NCI-H128 (cell line): ENCODE measurements at regions not wholly inside any gene's neighbourhood (a gene's known extent, or its start where the extent isn't known, plus 50 kb on each side); places are given as distances from the start of the nearest gene placed in this dataset.
"Not testable (repeated sequence)": the region's sequence is repeated elsewhere in the genome, so short reads cannot be mapped to it uniquely, and the experiment has no call there.

ENCODE experiments used
- DNase-seq: peaks from one replicate; lab custom pipeline; 2025; ENCODE audit not compliant: unreplicated experiment; lab: John Stamatoyannopoulos, UW

GRCh38 chr3:144502402-144502801 lies 530.8 kb downstream of the DIPK2A start:
- no peak for DNase-seq

GRCh38 chr3:144506375-144506774 lies 534.8 kb downstream of the DIPK2A start:
- DNase-seq = not testable (repeated sequence)

- no peak for DNase-seq
These were observed 539.7 kb downstream of the DIPK2A start for GRCh38 chr3:144511346-144511745.

- no peak for DNase-seq
These were observed 544.4 kb downstream of the DIPK2A start for GRCh38 chr3:144516026-144516425.

GRCh38 chr3:144516589-144516988 lies 545.0 kb downstream of the DIPK2A start:
- DNase-seq = no peak

GRCh38 chr3:144521131-144521530 lies 549.5 kb downstream of the DIPK2A start:
- no peak for DNase-seq

GRCh38 chr3:144522456-144522855 lies 550.8 kb downstream of the DIPK2A start:
- DNase-seq = no peak

GRCh38 chr3:144523396-144523795 lies 551.8 kb downstream of the DIPK2A start:
- no peak for DNase-seq

- no peak for DNase-seq
These were observed 552.9 kb downstream of the DIPK2A start for GRCh38 chr3:144524531-144524930.

- no peak for DNase-seq
These were observed 557.9 kb downstream of the DIPK2A start for GRCh38 chr3:144529566-144529965.

- DNase-seq = no peak
These were observed 573.2 kb downstream of the DIPK2A start for GRCh38 chr3:144544871-144545270.

- no peak for DNase-seq
These were observed 574.9 kb downstream of the DIPK2A start for GRCh38 chr3:144546539-144546938.

- DNase-seq = no peak
These were observed 576.7 kb downstream of the DIPK2A start for GRCh38 chr3:144548346-144548745.

GRCh38 chr3:144549166-144549565 lies 577.5 kb downstream of the DIPK2A start:
- DNase-seq = no peak

GRCh38 chr3:144552346-144553057 lies 580.9 kb downstream of the DIPK2A start:
- no peak for DNase-seq

- no peak for DNase-seq
These were observed 581.7 kb downstream of the DIPK2A start for GRCh38 chr3:144553301-144553700.

- DNase-seq = no peak
These were observed 583.3 kb downstream of the DIPK2A start for GRCh38 chr3:144554889-144555288.

- DNase-seq = no peak
These were observed 584.8 kb downstream of the DIPK2A start for GRCh38 chr3:144556392-144556791.

- no peak for DNase-seq
These were observed 585.9 kb downstream of the DIPK2A start for GRCh38 chr3:144557515-144557914.

GRCh38 chr3:144564011-144564410 lies 592.4 kb downstream of the DIPK2A start:
- DNase-seq = no peak

GRCh38 chr3:144566320-144566719 lies 594.7 kb downstream of the DIPK2A start:
- no peak for DNase-seq

- no peak for DNase-seq
These were observed 598.0 kb downstream of the DIPK2A start for GRCh38 chr3:144569651-144570050.

- DNase-seq = no peak
These were observed 612.2 kb downstream of the DIPK2A start for GRCh38 chr3:144583871-144584270.
